ENCODE measurements at regions not wholly inside any gene's neighbourhood (a gene's known extent, or its start where the extent isn't known, plus 50 kb on each side); places are given as distances from the start of the nearest gene placed in this dataset.

DNA sequence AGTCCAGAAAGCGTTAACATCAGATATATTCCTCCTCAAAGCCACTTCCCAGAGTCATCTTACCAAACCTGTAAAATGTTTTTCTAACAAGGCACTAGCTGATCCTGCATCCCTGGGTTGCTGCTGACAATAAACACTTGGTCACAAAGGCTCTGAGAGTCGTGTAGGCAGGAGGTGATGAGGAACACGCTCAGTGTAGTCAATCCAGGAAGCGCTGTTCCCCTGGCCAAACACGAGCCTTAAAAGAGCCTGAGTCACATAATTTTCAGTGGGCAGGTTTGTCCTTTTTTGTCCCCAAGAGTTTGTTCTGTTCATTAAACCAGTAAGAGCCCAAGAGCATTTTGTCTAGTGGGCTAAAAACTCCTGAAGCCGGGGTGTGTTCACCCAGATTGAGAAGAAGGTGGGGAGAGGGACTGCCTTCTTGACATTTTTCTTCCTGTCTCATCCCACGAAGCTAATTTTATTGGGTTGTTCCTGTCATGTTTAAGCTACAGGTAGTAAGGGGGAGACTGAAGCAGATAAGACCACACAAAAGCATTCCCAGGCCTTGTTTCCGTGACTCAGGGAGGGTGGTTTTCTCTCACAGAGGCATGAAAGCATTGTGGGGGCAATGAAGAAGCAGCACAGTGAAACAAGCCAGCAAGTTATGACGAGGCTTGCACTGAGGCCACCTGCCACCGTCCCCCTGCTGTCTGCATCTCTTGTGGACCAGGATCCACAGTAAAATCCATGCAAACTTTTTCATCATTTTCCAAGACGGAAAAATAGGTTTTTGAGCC lies 73.7 kb downstream of the FOXB1 start:
- H3K36me3 ChIP-seq (ENCODE audit: control insufficient read depth in 1 of 2, insufficient read depth in 2 of 2, low read length in 2 of 2) = no peaks in the 10 kb centered on the region
- H3K27ac ChIP-seq (ENCODE audit: low read length) = no peak overlapping the region
- H3K4me3 ChIP-seq (ENCODE audit: low read depth in 1 of 2, low read length in 2 of 2) = no peak overlapping the region
- no peaks in the 10 kb centered on the region for H3K27me3 ChIP-seq (ENCODE audit: low read depth, low read length)
- no peaks in the 10 kb centered on the region for H3K4me1 ChIP-seq (ENCODE audit: control insufficient read depth in 1 of 2, insufficient read depth in 2 of 2, low read length in 2 of 2)
- H3K9me3 ChIP-seq (ENCODE audit: control insufficient read depth in 1 of 2, low read length in 2 of 2) = no peaks in the 10 kb centered on the region

DNA sequence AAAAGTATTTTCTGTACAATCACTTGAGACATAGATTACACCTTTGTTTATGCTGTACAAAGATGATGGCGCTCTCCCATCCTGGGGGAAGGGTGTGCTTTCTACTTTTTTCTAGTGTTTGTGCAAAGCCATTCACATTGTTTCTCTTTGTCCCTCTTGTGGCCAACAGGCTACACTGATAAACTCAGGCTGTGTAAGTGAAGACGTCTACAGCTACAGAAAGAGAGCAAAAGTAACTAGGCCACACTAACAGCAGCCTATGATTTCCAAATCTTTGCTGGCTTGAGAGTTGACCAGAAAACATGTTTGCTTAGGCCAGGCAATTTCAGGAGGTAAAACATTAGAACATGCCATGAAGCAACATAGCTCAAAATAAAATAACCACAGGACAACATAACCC lies 75.1 kb downstream of the FOXB1 start:
- Histone ChIP-seq H3K27ac (ENCODE audit: low read length) (no peak overlapping the region), H3K36me3 (ENCODE audit: control insufficient read depth in 1 of 2, insufficient read depth in 2 of 2, low read length in 2 of 2) (no peaks in the 10 kb centered on the region), H3K9me3 (ENCODE audit: control insufficient read depth in 1 of 2, low read length in 2 of 2) (no peaks in the 10 kb centered on the region), H3K4me3 (ENCODE audit: low read depth in 1 of 2, low read length in 2 of 2) (no peak overlapping the region), H3K4me1 (ENCODE audit: control insufficient read depth in 1 of 2, insufficient read depth in 2 of 2, low read length in 2 of 2) (no peaks in the 10 kb centered on the region), H3K27me3 (ENCODE audit: low read depth, low read length) (no peaks in the 10 kb centered on the region)

DNA sequence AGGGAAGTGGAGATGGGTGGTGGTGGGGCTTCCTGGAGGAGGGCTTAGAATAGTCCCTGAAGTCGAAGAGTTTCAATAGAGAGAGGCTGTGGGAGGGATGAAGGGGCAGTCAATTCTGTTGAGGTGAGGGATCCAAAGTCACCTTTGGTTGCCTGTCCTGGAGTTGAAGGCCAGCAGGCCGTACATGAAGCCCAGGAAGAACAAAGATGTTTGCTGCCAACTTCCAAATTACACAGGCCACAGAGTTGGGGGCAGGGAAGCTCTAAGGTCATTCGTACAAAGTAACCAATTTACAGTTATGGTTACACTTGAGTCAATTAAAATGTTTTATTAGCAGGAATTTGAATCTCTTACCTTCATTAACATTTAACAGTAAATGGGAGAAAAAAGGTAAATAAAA lies 77.9 kb downstream of the FOXB1 start:
- Histone ChIP-seq H3K4me3 (ENCODE audit: low read depth in 1 of 2, low read length in 2 of 2) (no peak overlapping the region), H3K27me3 (ENCODE audit: low read depth, low read length) (no peaks in the 10 kb centered on the region), H3K36me3 (ENCODE audit: control insufficient read depth in 1 of 2, insufficient read depth in 2 of 2, low read length in 2 of 2) (no peaks in the 10 kb centered on the region), H3K9me3 (ENCODE audit: control insufficient read depth in 1 of 2, low read length in 2 of 2) (no peaks in the 10 kb centered on the region), H3K4me1 (ENCODE audit: control insufficient read depth in 1 of 2, insufficient read depth in 2 of 2, low read length in 2 of 2) (no peaks in the 10 kb centered on the region), H3K27ac (ENCODE audit: low read length) (no peak overlapping the region)

GRCh38 chr15:60083318-60083717 lies 79.2 kb downstream of the FOXB1 start:
- Histone ChIP-seq H3K4me1 (ENCODE audit: control insufficient read depth in 1 of 2, insufficient read depth in 2 of 2, low read length in 2 of 2) (no peaks in the 10 kb centered on the region), H3K36me3 (ENCODE audit: control insufficient read depth in 1 of 2, insufficient read depth in 2 of 2, low read length in 2 of 2) (no peaks in the 10 kb centered on the region), H3K27ac (ENCODE audit: low read length) (no peak overlapping the region), H3K4me3 (ENCODE audit: low read depth in 1 of 2, low read length in 2 of 2) (no peak overlapping the region), H3K9me3 (ENCODE audit: control insufficient read depth in 1 of 2, low read length in 2 of 2) (no peaks in the 10 kb centered on the region), H3K27me3 (ENCODE audit: low read depth, low read length) (no peaks in the 10 kb centered on the region)

DNA sequence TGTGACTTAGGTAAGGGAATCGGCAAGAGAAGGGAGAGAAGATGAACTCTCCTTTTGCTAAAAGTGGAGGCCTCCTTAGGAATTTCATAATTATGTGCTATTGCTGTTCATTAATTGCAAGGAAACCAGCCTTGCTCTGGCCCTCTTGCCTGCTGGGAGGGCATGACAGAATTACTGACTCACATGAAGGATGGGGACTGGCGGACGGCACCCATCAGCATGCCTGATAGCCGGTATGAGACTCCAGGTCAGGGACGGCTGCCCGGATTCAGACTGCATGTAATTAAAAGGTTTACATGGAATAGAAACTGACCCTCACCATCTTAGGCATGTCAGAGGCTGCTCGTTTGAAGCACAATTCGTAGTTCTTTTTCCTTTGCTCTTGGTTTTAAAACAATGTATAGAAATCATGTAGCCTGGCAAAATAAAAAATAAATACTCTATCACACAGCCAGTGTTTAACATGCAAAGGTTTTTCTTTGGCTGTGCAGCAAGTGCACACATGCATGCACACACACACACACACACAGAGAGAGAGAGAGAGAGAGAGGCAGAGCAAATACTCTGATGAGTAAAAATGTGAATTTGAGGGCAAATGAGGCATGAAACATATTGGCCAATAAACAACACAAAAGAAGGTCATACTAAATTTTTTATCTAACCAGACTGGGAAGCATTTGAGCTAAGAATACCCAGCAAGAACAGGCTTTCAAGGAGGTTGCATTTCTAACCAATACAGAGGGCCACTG lies 82.7 kb downstream of the FOXB1 start:
- H3K4me3 ChIP-seq (ENCODE audit: low read depth in 1 of 2, low read length in 2 of 2) = no peak overlapping the region
- H3K4me1 ChIP-seq (ENCODE audit: control insufficient read depth in 1 of 2, insufficient read depth in 2 of 2, low read length in 2 of 2) = no peaks in the 10 kb centered on the region
- no peak overlapping the region for H3K27ac ChIP-seq (ENCODE audit: low read length)
- no peaks in the 10 kb centered on the region for H3K27me3 ChIP-seq (ENCODE audit: low read depth, low read length)
- no peaks in the 10 kb centered on the region for H3K9me3 ChIP-seq (ENCODE audit: control insufficient read depth in 1 of 2, low read length in 2 of 2)
- no peaks in the 10 kb centered on the region for H3K36me3 ChIP-seq (ENCODE audit: control insufficient read depth in 1 of 2, insufficient read depth in 2 of 2, low read length in 2 of 2)

DNA sequence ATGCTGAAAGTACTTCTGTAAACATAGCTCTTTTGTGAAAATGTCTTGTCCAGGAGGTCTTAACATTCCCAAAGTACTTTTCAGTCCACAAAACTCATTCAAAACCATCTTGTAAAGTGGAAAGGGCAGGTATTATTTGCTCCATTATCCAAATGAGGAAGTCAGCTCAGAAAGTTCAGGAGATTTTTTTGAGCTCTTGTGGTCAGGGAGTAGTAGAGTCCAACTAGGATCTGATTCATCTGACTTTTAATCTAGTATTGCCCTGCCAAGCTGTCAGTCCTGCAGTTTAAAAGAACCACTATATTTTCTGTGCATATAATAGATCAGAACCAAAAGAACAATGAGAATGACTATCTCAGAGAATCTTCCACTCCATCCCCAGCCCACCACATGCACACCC lies 83.5 kb downstream of the FOXB1 start:
- H3K9me3 ChIP-seq (ENCODE audit: control insufficient read depth in 1 of 2, low read length in 2 of 2) = no peaks in the 10 kb centered on the region
- no peak overlapping the region for H3K4me3 ChIP-seq (ENCODE audit: low read depth in 1 of 2, low read length in 2 of 2)
- no peaks in the 10 kb centered on the region for H3K4me1 ChIP-seq (ENCODE audit: control insufficient read depth in 1 of 2, insufficient read depth in 2 of 2, low read length in 2 of 2)
- no peaks in the 10 kb centered on the region for H3K36me3 ChIP-seq (ENCODE audit: control insufficient read depth in 1 of 2, insufficient read depth in 2 of 2, low read length in 2 of 2)
- no peaks in the 10 kb centered on the region for H3K27me3 ChIP-seq (ENCODE audit: low read depth, low read length)
- H3K27ac ChIP-seq (ENCODE audit: low read length) = no peak overlapping the region

DNA sequence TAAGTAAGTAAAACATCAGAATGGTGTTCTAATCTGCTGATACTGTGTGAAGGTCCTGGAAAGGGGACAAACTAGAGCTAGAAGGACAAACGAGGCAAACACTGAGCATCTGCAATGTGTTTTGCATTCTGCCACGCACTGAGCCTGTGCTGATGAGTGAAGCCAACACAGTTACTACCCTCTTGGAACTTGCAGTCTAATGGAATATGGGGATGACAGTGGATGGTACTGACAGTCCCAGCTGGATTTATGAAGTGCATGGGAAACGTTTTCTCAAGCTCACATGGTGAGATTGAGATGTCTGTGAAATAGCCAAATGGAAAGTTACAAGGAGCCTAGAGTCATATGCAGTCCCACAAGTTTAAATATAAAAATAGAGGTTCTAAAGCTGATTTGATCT lies 86.6 kb downstream of the FOXB1 start:
- no peaks in the 10 kb centered on the region for H3K36me3 ChIP-seq (ENCODE audit: control insufficient read depth in 1 of 2, insufficient read depth in 2 of 2, low read length in 2 of 2)
- no peaks in the 10 kb centered on the region for H3K4me1 ChIP-seq (ENCODE audit: control insufficient read depth in 1 of 2, insufficient read depth in 2 of 2, low read length in 2 of 2)
- no peaks in the 10 kb centered on the region for H3K27me3 ChIP-seq (ENCODE audit: low read depth, low read length)
- no peak overlapping the region for H3K27ac ChIP-seq (ENCODE audit: low read length)
- H3K4me3 ChIP-seq (ENCODE audit: low read depth in 1 of 2, low read length in 2 of 2) = no peak overlapping the region
- no peaks in the 10 kb centered on the region for H3K9me3 ChIP-seq (ENCODE audit: control insufficient read depth in 1 of 2, low read length in 2 of 2)

GRCh38 chr15:60091157-60091556 lies 87.0 kb downstream of the FOXB1 start:
- Histone ChIP-seq H3K27ac (ENCODE audit: low read length) (no peak overlapping the region), H3K9me3 (ENCODE audit: control insufficient read depth in 1 of 2, low read length in 2 of 2) (no peaks in the 10 kb centered on the region), H3K27me3 (ENCODE audit: low read depth, low read length) (no peaks in the 10 kb centered on the region), H3K4me3 (ENCODE audit: low read depth in 1 of 2, low read length in 2 of 2) (no peak overlapping the region), H3K4me1 (ENCODE audit: control insufficient read depth in 1 of 2, insufficient read depth in 2 of 2, low read length in 2 of 2) (no peaks in the 10 kb centered on the region), H3K36me3 (ENCODE audit: control insufficient read depth in 1 of 2, insufficient read depth in 2 of 2, low read length in 2 of 2) (no peaks in the 10 kb centered on the region)

- no peaks in the 10 kb centered on the region for H3K36me3 ChIP-seq (ENCODE audit: control insufficient read depth in 1 of 2, insufficient read depth in 2 of 2, low read length in 2 of 2)
- H3K27ac ChIP-seq (ENCODE audit: low read length) = no peak overlapping the region
- H3K4me1 ChIP-seq (ENCODE audit: control insufficient read depth in 1 of 2, insufficient read depth in 2 of 2, low read length in 2 of 2) = no peaks in the 10 kb centered on the region
- H3K4me3 ChIP-seq (ENCODE audit: low read depth in 1 of 2, low read length in 2 of 2) = no peak overlapping the region
- no peaks in the 10 kb centered on the region for H3K9me3 ChIP-seq (ENCODE audit: control insufficient read depth in 1 of 2, low read length in 2 of 2)
- H3K27me3 ChIP-seq (ENCODE audit: low read depth, low read length) = no peaks in the 10 kb centered on the region
These were observed 87.8 kb downstream of the FOXB1 start for GRCh38 chr15:60091911-60092310.

GRCh38 chr15:60093273-60094067 lies 89.4 kb downstream of the FOXB1 start:
- no peaks in the 10 kb centered on the region for H3K4me1 ChIP-seq (ENCODE audit: control insufficient read depth in 1 of 2, insufficient read depth in 2 of 2, low read length in 2 of 2)
- H3K4me3 ChIP-seq (ENCODE audit: low read depth in 1 of 2, low read length in 2 of 2) = no peak overlapping the region
- no peaks in the 10 kb centered on the region for H3K27me3 ChIP-seq (ENCODE audit: low read depth, low read length)
- no peaks in the 10 kb centered on the region for H3K9me3 ChIP-seq (ENCODE audit: control insufficient read depth in 1 of 2, low read length in 2 of 2)
- H3K27ac ChIP-seq (ENCODE audit: low read length) = no peak overlapping the region
- H3K36me3 ChIP-seq (ENCODE audit: control insufficient read depth in 1 of 2, insufficient read depth in 2 of 2, low read length in 2 of 2) = no peaks in the 10 kb centered on the region

- Histone ChIP-seq H3K27me3 (ENCODE audit: low read depth, low read length) (no peaks in the 10 kb centered on the region), H3K9me3 (ENCODE audit: control insufficient read depth in 1 of 2, low read length in 2 of 2) (no peaks in the 10 kb centered on the region), H3K36me3 (ENCODE audit: control insufficient read depth in 1 of 2, insufficient read depth in 2 of 2, low read length in 2 of 2) (no peaks in the 10 kb centered on the region), H3K4me1 (ENCODE audit: control insufficient read depth in 1 of 2, insufficient read depth in 2 of 2, low read length in 2 of 2) (no peaks in the 10 kb centered on the region), H3K4me3 (ENCODE audit: low read depth in 1 of 2, low read length in 2 of 2) (no peak overlapping the region), H3K27ac (ENCODE audit: low read length) (no peak overlapping the region)
These were observed 91.6 kb downstream of the FOXB1 start for GRCh38 chr15:60095711-60096110.
